Uterus (tissue), 3 donors: ENCODE measurements at regions not wholly inside any gene's neighbourhood (a gene's known extent, or its start where the extent isn't known, plus 50 kb on each side); places are given as distances from the start of the nearest gene placed in this dataset.

ENCODE experiments used
- DNase-seq, 2 donors: peaks; one replicate each; pipeline ENCODE4 v3.0.0-alpha.2; 2019 to 2020
- H3K27ac ChIP-seq, 2 donors: fragments of 200-600 bp; sonication (generic); 1 replicate in 1 of 2; 2 replicates in 1 of 2; pipeline ENCODE4 v1.5.1; 2016 to 2018
- H3K27me3 ChIP-seq, 2 donors: fragments of 200-600 bp; sonication (generic); one replicate each; pipeline ENCODE4 v1.5.1; 2018 to 2019; ENCODE audit warnings: control low read depth in 1 of 2
- H3K36me3 ChIP-seq, 2 donors: fragments of 200-600 bp; sonication (generic); one replicate each; pipeline ENCODE4 v1.5.1; 2019; ENCODE audit warnings: control low read depth in 1 of 2
- H3K4me1 ChIP-seq, 2 donors: fragments of 200-600 bp; sonication (generic); one replicate each; pipeline ENCODE4 v1.5.1; 2018 to 2019; ENCODE audit warnings: control low read depth in 1 of 2
- H3K4me3 ChIP-seq, 2 donors: fragments of 200-600 bp; sonication (generic); 1 replicate in 1 of 2; 2 replicates in 1 of 2; pipeline ENCODE4 v1.5.1; 2018 to 2019; ENCODE audit warnings: mild to moderate bottlenecking in 1 of 2
- H3K9me3 ChIP-seq, 2 donors: fragments of 200-600 bp; sonication (generic); one replicate each; pipeline ENCODE4 v1.5.1; 2019; ENCODE audit warnings: control low read depth in 1 of 2
- POLR2A ChIP-seq, 2 donors: fragments of 450-650 bp; IDR thresholded peaks; one replicate each; pipeline ENCODE4 v1.6.1; 2016; ENCODE audit warnings: antibody characterized with exemption in 2 of 2, mild to moderate bottlenecking in 1 of 2, moderate library complexity in 1 of 2
- intact Hi-C: fragments of 100-400 bp; cut with DNase I; formaldehyde crosslinking; loops from one replicate; pipeline ENCODE4 v1.15.1; 2023; ENCODE audit warnings: low total_unique reads
- TF ChIP-seq, protein P1 (sequence below), 4 experiments: fragments of 200-600 bp in 2 of 4; fragments of 450-650 bp in 2 of 4; sonication (generic) in 2 of 4; IDR thresholded peaks; one replicate each; pipeline ENCODE4 v1.5.1; 2016 to 2019; ENCODE audit warnings: antibody characterized with exemption in 4 of 4, mild to moderate bottlenecking in 2 of 4, moderate library complexity in 1 of 4
- donor health status: DM: yes; HTN: yes; CAD: no.

- DNase-seq, result no peak
- TF ChIP-seq POLR2A (IDR thresholded peaks at IDR 0.05), result no peak
- TF ChIP-seq, protein P1, sequence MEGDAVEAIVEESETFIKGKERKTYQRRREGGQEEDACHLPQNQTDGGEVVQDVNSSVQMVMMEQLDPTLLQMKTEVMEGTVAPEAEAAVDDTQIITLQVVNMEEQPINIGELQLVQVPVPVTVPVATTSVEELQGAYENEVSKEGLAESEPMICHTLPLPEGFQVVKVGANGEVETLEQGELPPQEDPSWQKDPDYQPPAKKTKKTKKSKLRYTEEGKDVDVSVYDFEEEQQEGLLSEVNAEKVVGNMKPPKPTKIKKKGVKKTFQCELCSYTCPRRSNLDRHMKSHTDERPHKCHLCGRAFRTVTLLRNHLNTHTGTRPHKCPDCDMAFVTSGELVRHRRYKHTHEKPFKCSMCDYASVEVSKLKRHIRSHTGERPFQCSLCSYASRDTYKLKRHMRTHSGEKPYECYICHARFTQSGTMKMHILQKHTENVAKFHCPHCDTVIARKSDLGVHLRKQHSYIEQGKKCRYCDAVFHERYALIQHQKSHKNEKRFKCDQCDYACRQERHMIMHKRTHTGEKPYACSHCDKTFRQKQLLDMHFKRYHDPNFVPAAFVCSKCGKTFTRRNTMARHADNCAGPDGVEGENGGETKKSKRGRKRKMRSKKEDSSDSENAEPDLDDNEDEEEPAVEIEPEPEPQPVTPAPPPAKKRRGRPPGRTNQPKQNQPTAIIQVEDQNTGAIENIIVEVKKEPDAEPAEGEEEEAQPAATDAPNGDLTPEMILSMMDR (IDR thresholded peaks at IDR 0.05), result no peak
- intact Hi-C loops, result no loop called here
- H3K9me3 ChIP-seq, result no peaks in the 10 kb centered on the region
- no peaks in the 10 kb centered on the region for H3K4me1 ChIP-seq
- H3K4me3 ChIP-seq, result no peak overlapping the region
- H3K36me3 ChIP-seq, result no peaks in the 10 kb centered on the region
- H3K27ac ChIP-seq, result no peak overlapping the region
- H3K27me3 ChIP-seq, result no peaks in the 10 kb centered on the region
Observed at GRCh38 chr7:12749746-12750145, 62.3 kb downstream of the ARL4A start.

DNA sequence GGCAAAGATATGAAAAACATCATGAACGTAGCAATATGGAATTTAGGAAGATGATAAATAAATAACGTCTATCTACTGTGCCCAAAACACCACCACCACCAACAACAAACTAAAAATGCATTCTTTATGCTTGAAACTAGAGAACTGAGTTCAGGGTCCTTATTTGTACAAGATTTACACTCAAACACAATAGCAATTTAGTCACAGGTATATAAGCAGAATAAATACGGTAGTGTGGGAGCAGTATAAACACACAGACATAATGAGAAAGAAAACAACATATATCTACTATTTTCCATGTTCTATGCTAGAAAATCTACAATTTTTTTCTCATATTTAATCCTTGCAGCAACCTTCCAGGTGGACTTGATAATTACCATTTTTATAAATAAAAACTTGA, 64.3 kb downstream of the ARL4A start:
- Histone ChIP-seq H3K9me3 (no peaks in the 10 kb centered on the region), H3K4me1 (no peaks in the 10 kb centered on the region), H3K27me3 (no peaks in the 10 kb centered on the region), H3K36me3 (no peaks in the 10 kb centered on the region), H3K4me3 (no peak overlapping the region), H3K27ac (no peak overlapping the region)
- no peak for DNase-seq
- no peak for TF ChIP-seq POLR2A (IDR thresholded peaks at IDR 0.05)
- TF ChIP-seq, protein P1 (IDR thresholded peaks at IDR 0.05), result no peak
- intact Hi-C loops, result no loop called here

DNA sequence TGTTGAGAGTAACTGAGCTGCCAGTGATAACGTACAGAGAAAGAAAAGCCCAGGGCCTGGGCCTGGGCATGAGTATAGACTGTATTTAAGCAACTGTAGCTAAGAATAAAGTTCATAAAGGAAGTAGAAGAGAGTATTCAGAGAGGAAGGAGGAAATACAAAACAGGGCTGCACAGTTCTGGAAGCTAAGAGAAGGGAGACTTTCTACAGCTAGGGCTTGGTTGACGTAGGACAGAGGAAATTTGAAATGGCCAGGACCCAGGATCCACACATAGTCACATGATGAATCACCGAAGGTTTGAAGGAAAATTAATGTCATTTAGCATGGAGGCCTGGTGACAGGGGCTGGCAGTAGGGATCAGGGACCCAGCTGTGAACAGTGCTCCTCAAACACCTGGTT, 66.7 kb downstream of the ARL4A start:
- Histone ChIP-seq H3K9me3 (no peaks in the 10 kb centered on the region), H3K4me3 (no peak overlapping the region), H3K27me3 (no peaks in the 10 kb centered on the region), H3K36me3 (no peaks in the 10 kb centered on the region), H3K27ac (no peak overlapping the region), H3K4me1 (no peaks in the 10 kb centered on the region)
- intact Hi-C loops, result no loop called here
- TF ChIP-seq, protein P1 (IDR thresholded peaks at IDR 0.05), result no peak
- no peak for TF ChIP-seq POLR2A (IDR thresholded peaks at IDR 0.05)
- no peak for DNase-seq

DNA sequence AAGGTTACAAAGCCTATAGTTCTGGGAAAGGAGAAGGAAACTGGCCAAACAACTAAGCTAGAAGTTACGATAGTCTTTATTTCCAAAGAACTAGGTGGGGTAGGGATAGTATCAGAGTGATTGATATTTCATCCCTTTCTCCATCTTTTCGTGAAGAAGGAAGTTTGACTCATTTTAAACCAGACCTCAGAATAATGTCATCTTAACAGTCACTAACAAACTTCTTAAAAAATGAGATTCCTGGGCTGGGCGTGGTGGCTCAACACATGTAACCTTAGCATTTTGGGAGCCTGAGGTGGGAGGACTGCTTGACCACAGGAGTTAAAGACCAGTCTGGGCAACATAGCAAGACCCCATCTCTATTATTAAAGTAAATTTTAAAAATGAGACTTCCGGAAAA, 69.4 kb downstream of the ARL4A start:
- intact Hi-C loops, result no loop called here
- Histone ChIP-seq H3K4me3 (no peak overlapping the region), H3K4me1 (no peaks in the 10 kb centered on the region), H3K9me3 (no peaks in the 10 kb centered on the region), H3K36me3 (no peaks in the 10 kb centered on the region), H3K27me3 (no peaks in the 10 kb centered on the region), H3K27ac (no peak overlapping the region)
- TF ChIP-seq, protein P1 (IDR thresholded peaks at IDR 0.05), result no peak
- TF ChIP-seq POLR2A (IDR thresholded peaks at IDR 0.05), result no peak
- DNase-seq, result no peak

DNA sequence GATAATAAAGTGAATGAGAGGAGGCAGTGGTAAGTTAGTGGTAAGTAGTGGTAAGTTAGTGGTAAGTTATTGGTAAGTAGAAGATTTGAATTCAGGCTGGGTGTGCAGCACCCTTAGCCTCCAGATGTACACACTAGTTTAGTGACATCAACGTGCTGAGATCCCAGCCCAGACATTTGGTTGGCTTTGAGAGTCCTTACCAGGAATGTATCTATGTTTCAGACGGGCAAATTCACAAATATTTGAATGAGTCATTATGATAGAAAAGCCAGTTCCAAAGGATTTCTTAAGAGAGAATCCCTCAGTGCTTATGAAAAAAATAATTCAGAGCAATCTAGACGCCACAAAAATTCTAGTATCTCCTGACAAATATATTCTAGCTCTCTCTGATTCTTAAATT, 70.0 kb downstream of the ARL4A start:
- intact Hi-C loops, result no loop called here
- Histone ChIP-seq H3K36me3 (no peaks in the 10 kb centered on the region), H3K4me1 (no peaks in the 10 kb centered on the region), H3K27me3 (no peaks in the 10 kb centered on the region), H3K9me3 (no peaks in the 10 kb centered on the region), H3K4me3 (no peak overlapping the region), H3K27ac (no peak overlapping the region)
- DNase-seq, result no peak
- TF ChIP-seq POLR2A (IDR thresholded peaks at IDR 0.05), result no peak
- TF ChIP-seq, protein P1 (IDR thresholded peaks at IDR 0.05), result no peak
